Tibial nerve (tissue), 3 donors: ENCODE measurements at regions not wholly inside any gene's neighbourhood (a gene's known extent, or its start where the extent isn't known, plus 50 kb on each side); places are given as distances from the start of the nearest gene placed in this dataset.

Source experiments
- POLR2A ChIP-seq, 2 donors: fragments of 450-650 bp; IDR thresholded peaks; one replicate each; pipeline ENCODE4 v1.6.1; 2017; ENCODE audit warnings: antibody characterized with exemption in 2 of 2, mild to moderate bottlenecking in 2 of 2, moderate library complexity in 2 of 2
- TF ChIP-seq, protein P1 (sequence below), 5 experiments: fragments of 200-600 bp in 3 of 5; fragments of 450-650 bp in 2 of 5; sonication (generic) in 3 of 5; IDR thresholded peaks; one replicate each; pipeline ENCODE4 v1.5.1; 2016 to 2019; ENCODE audit warnings: antibody characterized with exemption in 5 of 5, mild to moderate bottlenecking in 3 of 5, moderate library complexity in 2 of 5

- TF ChIP-seq, protein P1, sequence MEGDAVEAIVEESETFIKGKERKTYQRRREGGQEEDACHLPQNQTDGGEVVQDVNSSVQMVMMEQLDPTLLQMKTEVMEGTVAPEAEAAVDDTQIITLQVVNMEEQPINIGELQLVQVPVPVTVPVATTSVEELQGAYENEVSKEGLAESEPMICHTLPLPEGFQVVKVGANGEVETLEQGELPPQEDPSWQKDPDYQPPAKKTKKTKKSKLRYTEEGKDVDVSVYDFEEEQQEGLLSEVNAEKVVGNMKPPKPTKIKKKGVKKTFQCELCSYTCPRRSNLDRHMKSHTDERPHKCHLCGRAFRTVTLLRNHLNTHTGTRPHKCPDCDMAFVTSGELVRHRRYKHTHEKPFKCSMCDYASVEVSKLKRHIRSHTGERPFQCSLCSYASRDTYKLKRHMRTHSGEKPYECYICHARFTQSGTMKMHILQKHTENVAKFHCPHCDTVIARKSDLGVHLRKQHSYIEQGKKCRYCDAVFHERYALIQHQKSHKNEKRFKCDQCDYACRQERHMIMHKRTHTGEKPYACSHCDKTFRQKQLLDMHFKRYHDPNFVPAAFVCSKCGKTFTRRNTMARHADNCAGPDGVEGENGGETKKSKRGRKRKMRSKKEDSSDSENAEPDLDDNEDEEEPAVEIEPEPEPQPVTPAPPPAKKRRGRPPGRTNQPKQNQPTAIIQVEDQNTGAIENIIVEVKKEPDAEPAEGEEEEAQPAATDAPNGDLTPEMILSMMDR (IDR thresholded peaks at IDR 0.05), result no peak
- TF ChIP-seq POLR2A (IDR thresholded peaks at IDR 0.05), result no peak
These were observed 610.0 kb downstream of the MAT2B start for GRCh38 chr5:164115420-164115819.
